Activated CD4-positive, alpha-beta T cell treated with anti-CD3 and anti-CD28 coated beads for 24 hours (primary cell): ENCODE measurements at regions not wholly inside any gene's neighbourhood (a gene's known extent, or its start where the extent isn't known, plus 50 kb on each side); places are given as distances from the start of the nearest gene placed in this dataset.
"Not testable (repeated sequence)": the region's sequence is repeated elsewhere in the genome, so short reads cannot be mapped to it uniquely, and the experiment has no call there.

Experiments used
- DNase-seq, 2 donors: peaks; one replicate each; pipeline ENCODE4 v3.0.0-alpha.2; 2020; ENCODE audit warnings: low read depth in 2 of 2

DNA sequence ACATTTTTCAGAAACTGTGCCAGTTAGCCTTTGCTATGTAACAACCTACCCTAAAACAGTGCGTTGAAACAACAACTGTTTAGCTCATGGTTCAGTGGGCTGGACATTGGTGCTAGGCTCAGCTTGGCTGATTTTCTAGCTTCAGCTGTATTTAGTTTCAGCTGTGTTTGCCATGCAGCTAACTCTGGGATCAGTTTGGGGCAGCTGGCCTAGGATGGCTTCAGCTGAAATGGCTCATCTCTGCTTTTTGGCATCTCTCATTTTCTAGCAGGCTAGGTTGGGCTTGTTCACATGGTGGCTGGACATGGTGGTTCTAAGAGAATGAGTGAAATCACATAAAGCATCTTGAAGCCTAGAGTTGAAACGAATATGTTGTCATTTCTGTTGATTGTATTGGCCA is 464.2 kb downstream of the QKI start:
- no peak for DNase-seq

DNA sequence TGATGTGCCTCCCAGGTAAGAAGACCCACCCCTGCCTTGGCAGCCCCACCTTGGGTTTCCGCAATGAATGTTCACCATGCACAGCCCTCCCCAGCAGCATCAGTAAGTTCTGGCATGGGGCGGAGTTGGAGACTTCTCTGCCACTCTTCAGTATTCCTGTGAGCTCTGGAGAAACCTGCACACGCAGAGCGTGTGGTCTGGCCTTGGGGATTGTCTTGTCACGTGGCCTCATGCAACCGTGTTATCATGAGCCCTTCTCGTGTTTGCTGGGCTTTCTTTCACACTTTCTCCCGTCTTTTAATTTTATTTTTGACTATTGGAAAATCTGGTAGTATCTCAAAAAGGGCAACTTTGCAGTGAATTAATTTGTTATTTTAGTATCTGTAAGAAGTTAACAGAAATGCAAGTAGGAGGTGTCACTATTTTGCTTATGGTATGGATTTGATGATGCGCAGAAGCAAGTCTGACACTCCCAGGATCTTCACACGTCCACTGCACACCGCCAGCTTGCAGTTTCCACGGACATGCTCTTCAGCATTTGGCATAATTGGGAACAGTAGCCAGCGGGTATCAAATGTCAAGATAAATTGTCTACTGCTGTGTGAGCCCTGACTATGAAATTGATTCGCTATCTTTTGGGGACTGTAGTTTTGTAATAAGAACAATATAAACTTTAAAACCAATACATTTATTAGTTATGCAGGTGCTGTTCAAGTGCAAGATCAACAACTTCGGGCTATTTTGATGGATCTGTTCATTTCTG is 463.5 kb downstream of the QKI start:
- no peak for DNase-seq

DNA sequence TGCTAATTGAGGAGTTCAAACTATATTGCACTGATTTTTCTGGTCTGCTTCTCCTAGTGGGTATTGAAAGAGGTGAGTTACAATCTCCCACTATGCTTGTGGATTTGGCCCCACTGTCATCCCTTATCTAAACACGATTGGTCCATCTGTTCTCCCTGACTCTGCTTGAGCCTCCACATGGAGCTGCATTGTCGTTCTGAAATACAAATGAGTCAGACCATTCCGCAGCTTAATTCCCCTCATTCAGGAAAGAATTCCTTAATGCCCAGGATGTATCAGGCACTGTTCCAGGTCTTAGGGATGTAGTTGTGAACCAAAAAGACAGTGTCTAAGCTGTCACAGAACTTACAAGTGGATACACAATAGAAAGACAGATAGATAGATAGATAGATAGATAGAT is 461.9 kb downstream of the QKI start:
- no peak for DNase-seq

DNA sequence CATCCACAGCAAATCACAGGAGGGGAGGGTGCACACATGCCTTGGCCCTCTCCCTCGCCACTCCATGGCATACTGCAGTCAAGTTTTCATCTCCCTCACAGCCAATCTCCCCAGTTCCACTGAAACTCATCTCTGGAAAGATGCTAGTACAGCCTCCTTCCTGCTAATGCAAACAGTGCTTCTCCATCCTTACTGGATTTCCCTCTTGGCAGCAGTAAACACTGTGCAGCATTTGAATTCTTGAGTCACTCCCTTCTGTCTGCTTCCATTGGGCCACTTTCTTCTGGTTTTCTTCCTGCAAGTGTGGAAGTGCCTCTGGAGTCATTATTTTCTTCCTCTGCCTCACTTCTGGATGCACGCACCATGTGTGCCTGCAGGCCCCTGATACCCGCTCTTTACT is 460.3 kb downstream of the QKI start:
- no peak for DNase-seq

DNA sequence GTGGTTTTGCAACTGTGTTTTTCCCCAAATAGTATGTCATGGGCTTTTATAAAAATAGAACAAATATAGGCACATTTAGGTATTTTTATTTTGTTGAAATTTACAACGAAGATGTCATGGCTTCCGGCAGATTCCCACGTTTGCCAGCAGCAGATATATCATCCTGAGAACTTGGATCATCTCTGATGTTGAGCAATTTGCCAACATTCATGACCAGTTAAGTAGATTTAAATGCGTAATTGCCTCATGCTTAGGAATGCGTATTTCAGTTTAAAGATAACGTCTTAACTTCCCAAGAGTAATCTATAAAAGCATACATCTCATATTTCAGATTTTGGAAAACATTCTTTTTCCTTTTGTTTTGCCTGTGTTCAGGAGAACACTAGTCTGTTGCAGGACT is 457.8 kb downstream of the QKI start:
- no peak for DNase-seq

DNA sequence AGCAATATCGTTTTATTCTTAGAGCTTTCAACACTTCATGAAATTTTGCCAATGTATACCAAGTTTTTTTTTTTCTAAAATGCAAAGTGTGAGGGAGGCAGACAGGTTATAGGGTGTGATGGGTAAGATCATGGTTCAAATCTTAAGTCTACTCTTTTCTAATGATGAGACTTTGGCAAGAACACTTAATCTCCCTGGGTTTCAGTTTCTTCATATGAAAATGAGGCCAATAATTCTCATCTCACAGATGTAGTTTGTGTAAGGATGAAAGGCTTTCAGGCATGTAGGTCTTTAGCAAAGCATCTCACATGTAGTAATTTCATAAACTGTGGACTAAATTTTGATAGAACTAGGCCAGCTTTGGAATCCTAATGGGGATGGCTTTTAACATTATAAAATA is 457.1 kb downstream of the QKI start:
- no peak for DNase-seq

DNA sequence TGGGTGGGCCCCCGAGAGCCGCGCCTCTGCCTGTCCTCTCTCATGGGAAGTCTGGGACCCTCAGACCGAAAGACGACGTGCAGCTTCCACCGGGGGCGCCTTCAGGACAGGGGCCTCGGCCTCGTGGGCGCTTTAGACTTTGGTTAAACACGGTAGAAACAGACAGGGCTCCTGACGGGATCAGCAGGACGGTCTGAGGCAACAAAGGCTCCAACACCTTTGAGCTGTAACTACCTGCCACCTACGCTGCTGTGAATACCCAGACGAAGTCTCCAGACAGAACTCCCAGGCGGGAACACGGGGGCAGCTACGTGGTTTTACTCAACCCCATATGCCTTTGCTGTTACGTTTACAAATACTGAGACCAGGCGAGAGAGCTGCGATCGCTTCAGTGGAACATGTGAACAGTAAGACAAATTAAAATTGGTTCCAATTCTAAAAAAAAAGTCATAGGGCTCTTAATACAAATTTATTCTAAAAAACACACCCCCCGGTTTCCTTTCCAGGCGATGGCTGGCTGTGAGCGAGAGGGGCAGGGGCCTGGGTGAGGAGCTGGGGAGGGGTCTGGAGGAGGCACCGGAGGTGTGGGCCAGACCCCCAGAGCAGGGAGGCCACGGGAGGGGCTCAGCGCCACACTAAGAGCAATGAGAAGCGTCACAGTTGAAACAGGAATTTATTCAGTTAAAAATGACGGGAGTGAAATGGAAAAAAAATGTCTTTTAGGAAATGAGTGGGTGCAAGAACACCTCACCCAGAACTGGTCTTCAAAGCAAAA is 453.2 kb downstream of the QKI start:
- no peak for DNase-seq

DNA sequence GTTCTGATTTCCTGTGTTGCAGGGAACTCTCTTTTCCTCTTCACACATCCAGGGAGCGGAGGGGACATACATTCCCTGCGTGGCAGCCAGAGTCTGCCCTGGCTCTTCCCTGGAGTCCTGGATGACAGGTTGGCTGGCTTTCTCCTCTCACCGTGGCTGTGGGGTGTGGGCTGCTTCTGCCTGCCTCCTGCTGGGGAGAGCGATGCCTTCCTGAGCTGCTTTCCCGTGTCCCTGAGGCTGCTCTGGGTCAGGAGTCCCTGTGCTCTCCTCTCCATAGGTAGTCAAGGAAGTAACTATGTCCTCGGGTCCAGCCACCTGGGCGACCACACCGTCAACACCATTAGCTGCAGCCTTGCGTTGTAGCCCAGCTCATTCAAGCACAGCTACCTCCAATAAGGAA is 451.7 kb downstream of the QKI start:
- no peak for DNase-seq

DNA sequence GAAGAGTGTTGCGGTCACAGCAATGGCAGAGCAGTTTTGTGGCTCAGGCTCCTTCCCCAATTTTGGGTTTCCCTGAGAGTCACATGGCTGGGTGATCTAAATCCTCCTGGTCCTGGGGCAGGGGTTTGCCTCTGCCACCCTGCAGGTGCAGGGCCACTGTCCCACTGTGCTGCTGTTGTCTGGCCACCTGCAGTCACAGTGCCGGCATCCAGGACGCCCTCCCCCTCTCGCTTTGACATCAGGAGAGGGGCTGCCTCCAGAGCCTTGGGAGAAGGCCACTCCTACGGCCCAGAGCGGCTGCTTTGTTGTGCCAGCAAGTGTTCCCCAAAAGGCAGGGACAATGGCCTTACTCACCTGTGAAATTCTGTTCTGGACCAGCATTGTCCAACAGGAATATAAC is 449.0 kb downstream of the QKI start:
- no peak for DNase-seq

DNA sequence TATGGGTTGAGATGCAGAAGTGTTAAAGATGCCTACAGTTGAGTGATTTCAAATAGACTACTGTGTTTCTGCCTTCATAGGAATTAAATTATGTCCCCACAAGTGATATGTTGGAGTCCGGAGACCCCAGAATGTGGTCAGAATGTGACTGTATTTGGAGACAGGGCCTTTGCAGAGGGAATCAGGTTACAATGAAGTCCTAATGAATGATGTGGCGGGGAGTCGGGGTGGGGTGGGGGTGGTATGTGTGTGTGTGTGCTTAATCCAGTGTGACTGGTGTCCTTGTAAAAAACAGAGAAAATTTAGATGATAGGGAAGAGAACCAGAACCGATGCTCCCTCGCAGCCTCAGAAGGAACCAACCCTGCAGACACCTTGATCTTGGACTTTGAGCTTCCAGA is 448.2 kb downstream of the QKI start:
- no peak for DNase-seq

DNA sequence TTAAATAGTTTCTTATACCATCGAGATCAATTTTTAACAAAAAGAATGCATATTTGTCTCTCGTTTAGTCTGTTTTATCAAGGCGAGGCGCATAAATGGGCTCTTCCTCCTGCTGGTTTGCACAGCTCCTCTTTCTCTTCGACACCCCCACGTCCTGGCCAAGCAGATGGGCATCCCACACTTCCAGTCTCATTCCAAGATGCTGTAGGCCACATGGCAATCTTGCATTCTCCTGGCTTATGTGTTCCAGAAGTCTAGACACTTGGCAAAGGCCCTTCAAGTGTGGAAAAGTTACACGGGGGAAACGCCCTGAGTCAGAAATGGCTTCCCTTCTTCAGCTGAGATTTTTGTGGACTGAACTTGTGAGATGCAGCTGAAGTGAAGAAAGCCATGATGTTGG is 447.1 kb downstream of the QKI start:
- no peak for DNase-seq

DNA sequence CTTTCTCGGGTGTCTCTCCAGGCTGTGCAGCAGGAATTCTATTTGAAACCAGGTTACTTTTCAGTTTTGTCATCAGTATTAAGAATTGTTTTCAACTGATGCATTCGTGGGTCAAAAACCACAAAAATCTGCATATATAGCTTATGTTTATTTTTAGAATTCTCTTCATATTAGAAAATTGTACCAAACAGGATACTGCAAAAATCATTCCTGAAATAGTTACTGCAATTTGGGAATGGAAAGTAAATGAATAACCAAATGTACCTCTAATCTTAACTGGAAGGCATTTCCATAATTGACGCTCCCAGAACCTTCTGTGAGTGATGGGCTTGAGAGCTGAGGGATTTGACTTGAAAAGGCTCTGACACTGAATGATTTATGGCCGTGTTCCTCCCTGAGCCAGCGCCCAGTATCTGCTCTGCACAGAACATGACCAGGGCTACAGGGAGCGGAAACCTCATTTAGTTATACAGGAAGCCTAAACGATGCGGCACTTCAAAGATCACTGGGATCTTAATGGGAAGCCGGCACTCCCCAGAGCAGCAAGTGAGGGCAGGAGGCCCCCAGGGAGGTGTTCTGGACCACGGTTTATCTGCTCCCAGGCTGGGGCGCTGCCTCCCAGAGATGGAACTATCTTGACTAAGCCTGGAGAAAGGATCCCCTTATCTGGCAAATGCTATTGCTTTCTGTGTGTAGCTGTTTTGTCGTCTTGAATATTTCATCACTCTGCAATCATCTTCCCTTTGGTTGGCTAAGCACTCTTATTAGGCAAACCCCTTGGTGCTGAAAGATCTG is 446.0 kb downstream of the QKI start:
- no peak for DNase-seq

DNA sequence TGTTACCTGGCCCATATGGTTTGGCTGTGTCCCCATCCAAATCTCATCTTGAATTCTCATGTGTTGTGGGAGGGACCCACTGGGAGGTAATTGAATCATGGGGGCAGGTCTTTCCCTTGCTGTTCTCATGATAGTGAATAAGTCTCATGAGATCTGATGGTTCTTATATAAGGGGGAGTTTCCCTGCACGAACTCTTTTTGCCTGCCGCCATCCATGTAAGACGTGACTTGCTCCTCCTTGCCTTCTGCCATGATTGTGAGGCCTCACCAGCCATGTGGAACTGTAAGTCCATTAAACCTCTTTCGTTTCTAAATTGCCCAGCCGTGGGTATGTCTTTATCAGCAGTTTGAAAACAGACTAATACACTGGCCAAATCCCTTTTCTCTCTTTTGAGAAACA is 444.4 kb downstream of the QKI start:
- DNase-seq = not testable (repeated sequence)

DNA sequence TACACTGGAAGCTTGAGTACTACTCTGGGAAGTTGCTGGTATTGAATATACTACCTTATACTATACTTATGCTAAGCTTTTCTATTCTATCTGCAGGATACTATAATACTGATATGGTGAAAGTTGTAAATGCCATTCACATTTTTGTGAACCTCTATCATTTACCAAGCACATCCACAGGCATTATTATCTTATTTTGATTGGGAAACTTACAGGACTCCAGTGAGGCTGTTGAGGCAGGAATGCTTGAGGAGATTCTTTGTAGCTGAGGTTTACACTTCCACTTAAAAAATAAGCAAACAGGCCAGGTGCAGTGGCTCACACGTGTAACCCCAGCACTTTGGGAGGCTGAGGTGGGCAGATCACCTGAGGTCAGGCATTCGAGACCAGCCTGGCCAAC is 442.9 kb downstream of the QKI start:
- DNase-seq = no peak

DNA sequence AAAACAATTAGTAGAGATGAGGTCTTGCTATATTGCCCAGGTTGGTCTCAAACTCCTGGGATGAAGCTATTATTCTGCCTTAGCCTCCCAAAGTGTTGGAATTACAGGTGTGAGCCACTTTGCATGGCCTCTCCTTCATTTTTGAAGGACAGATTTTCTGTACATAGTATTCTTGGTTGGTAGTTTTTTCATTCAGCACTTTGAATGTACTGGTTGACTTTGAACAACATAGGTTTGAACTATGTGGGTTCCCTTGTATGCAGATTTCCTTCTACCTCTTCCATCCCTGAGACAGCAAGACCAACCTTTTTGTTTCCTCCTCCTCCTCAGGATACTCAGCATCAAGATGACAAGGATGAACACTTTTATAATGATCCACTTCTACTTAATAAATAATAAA is 436.4 kb downstream of the QKI start:
- no peak for DNase-seq

DNA sequence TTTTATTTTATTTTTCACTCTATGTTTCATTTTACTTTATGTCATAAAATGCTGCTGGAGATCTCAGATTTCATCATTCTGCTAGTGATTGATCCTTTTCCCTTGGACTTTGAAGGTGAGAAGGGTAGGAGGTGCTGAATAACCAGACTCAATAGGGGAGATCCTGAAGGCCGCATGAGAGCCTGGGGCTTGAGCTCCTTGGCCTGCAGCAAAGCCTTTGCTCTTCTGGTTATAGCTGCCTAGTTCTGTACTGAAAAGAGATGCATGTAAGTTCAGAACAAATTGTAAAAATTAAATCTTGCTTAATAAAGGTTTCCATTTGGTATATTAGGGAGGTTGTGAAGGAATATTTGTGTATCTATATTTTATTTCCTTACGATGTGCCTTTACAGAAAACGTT is 430.2 kb downstream of the QKI start:
- no peak for DNase-seq

DNA sequence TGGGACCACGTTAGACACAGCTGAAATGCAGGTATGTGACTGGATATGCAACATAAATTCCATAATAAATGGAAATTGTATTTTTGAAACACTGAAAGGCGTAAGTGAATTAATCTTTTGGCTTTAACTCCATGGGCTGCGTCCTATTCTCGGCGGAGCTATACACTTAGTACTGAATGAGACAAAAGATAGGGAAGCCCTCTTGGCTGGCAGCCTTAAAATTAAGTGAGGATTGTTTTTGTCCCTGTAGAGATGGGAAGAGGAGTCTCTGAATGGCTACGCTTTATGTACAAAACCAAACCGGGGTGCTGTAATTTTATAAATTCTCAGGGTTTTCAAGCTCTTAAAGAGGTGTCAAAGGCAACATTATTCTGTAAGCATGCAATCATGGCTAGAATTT is 429.8 kb downstream of the QKI start:
- no peak for DNase-seq

DNA sequence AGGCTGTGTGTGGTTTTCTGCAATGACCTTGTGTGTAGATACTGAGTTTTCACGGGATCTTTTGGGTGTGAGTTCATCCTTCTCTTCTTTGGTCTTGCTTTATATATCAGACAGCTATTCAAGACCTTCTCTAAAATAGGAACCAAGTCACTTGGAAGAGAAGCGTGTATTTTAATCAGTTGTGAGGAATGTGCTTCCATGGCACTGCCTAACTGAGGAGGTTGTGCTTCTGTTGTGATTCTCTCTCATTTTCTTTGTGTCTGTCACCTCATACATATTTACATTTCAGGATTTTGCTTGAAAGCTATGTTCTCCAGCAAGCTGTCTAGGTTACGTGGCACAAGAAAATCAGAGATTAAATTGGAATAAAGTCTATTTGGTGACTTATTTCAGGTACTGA is 428.7 kb downstream of the QKI start:
- no peak for DNase-seq

DNA sequence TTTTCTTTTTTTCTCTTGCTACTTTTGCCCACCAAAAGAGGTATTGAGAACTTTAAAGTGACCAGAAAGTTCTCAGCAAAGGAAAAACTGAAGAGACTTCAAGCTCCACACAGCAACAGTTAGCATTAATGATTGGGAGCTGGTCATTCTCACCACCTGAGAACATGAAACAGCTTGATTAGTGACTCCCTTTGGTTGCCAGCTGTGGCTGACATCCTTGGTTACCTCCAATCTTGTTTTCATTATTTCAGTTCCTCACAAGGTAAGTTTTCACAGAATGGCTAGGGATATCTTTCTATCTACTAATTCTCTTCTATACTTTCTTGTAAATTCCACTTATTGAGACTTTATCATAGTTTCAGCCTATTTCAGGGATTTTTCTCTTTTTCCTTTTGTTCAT is 427.9 kb downstream of the QKI start:
- DNase-seq = no peak

DNA sequence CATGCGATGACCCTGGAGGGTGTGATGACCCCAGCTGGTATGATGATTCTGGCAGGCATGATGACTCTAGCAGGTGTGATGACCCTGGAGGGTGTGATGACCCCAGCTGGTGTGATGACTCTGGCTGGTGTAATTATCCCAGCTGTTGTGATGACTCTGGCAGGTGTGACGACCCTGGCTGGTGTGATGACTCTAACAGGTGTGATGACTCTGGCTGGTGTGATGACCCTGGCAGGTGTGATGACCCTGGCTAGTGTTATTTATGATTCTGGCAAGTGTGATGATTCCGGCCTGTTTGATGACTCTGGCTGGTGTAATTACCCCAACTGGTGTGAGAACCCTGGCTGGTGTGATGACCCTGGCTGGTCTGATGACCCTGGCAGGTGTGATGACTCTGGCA is 427.2 kb downstream of the QKI start:
- no peak for DNase-seq

DNA sequence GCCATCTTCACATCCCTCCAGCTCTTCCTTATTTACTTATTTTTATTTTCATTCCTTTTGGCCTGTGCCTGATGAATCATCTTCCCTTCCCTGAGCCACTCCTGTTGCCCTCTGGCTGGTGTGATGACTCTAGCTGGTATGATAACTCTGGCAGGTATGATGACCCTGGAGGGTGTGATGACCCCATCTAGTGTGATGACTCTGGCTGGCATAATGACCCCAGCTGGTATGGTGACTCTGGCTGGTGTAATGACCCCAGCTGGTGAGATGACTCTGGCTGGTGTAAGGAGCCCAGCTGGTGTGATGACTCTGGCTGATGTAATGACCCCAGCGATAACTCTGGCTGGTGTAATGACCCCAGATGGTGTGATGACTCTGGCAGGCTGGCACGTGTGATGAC is 426.8 kb downstream of the QKI start:
- no peak for DNase-seq

DNA sequence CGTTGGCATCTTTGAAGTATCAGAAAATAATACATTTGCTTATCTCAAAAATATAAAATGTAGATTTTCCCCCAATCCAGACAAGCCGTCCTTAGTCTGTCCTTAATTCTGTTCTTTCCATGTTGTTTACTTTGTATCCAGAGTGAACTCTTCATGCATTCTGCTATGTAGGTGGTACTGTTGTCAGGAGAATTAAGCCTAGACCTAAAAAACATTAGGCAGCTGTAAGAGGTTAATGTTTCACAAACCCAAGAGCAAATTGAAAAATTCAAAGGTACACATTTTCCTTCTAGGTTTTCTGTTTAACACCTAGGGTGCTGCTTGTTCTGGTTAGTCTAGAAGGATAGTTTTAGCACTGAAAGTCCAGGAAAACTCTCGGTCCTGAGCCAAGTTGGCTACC is 426.4 kb downstream of the QKI start:
- no peak for DNase-seq

DNA sequence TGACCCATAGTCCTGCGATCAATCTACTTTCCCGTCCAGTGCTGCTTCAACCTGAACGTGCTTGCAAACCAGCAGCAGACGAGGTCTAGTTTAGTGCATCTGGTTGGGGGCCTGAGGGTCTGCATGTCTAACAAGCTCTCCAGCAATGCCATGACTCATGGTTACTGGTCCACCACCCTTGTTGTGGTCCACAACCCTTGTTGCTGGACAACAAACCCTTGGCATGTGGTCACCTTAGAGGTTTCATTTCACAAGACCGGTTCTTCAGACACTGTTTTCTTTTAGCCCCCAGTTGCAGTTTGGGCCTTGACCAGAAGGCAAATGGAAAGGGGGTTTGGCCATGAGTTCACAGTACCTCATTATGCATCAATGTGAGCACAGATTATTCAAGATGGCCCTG is 424.8 kb downstream of the QKI start:
- no peak for DNase-seq
